Neural cell (in vitro differentiated cells): ENCODE measurements at regions not wholly inside any gene's neighbourhood (a gene's known extent, or its start where the extent isn't known, plus 50 kb on each side); places are given as distances from the start of the nearest gene placed in this dataset.

ENCODE experiments used
- CTCF ChIP-seq: fragments of 450-650 bp; IDR thresholded peaks from 2 replicates; pipeline ENCODE4 v1.5.1; 2014; ENCODE audit warnings: antibody characterized with exemption, mild to moderate bottlenecking, moderate library complexity; ENCODE audit not compliant: poor library complexity, severe bottlenecking
- EP300 ChIP-seq: fragments of 450-650 bp; conservative IDR thresholded peaks from 2 replicates; pipeline ENCODE4 v1.6.1; 2014; ENCODE audit warnings: antibody characterized with exemption, mild to moderate bottlenecking, moderate library complexity; ENCODE audit not compliant: poor library complexity, severe bottlenecking
- EZH2 ChIP-seq: fragments of 200-600, 300-800 bp; shearing (Covaris generic), sonication (generic); IDR thresholded peaks from 2 replicates; pipeline ENCODE4 v1.6.1; 2014; ENCODE audit warnings: antibody characterized with exemption, low read length, borderline replicate concordance, mild to moderate bottlenecking; ENCODE audit not compliant: insufficient read depth, poor library complexity, severe bottlenecking
- POLR2AphosphoS5 ChIP-seq: IDR thresholded peaks from 2 replicates; pipeline ENCODE4 v1.6.1; 2012
- REST ChIP-seq: IDR thresholded peaks from 2 replicates; pipeline ENCODE4 v1.6.1; 2012; ENCODE audit warnings: borderline replicate concordance
- SMC3 ChIP-seq: fragments of 450-650 bp; conservative IDR thresholded peaks from 2 replicates; pipeline ENCODE4 v1.6.1; 2014; ENCODE audit warnings: antibody characterized with exemption, mild to moderate bottlenecking, moderate library complexity; ENCODE audit not compliant: poor library complexity
- TAF1 ChIP-seq: IDR thresholded peaks from 2 replicates; pipeline ENCODE4 v1.6.1; 2012; ENCODE audit warnings: low read depth

- TF ChIP-seq TAF1 = no peak
- no peak for TF ChIP-seq CTCF
- TF ChIP-seq REST = no peak
- TF ChIP-seq EZH2 = no peak
- no peak for TF ChIP-seq EP300
- TF ChIP-seq SMC3 = no peak
- no peak for TF ChIP-seq POLR2AphosphoS5
Measured at GRCh38 chr12:3381059-3382047, 109.7 kb upstream of the PRMT8 start.
